Endothelial cell of umbilical vein (primary cell): ENCODE measurements at regions not wholly inside any gene's neighbourhood (a gene's known extent, or its start where the extent isn't known, plus 50 kb on each side); places are given as distances from the start of the nearest gene placed in this dataset.

Experiments
- BruUV-seq: library from RNA; stranded (reverse); fragments of 400-500 nt; replicated peaks from 2 replicates; lab custom pipeline; 2021; lab: Mats Ljungman, UMichigan
- CTCF ChIA-PET: fragments of 300-600, 350-600 bp; sonication (Branson Sonifier 250); formaldehyde crosslinking; loops from one replicate; lab custom pipeline; 2021; ENCODE audit warnings: antibody characterized with exemption, inconsistent platforms; lab: Charles Lee
- POLR2A ChIA-PET: fragments of 300-600, 350-600 bp; sonication (Branson Sonifier 250); formaldehyde crosslinking; loops from one replicate; lab custom pipeline; 2021; ENCODE audit warnings: antibody characterized with exemption, inconsistent platforms; lab: Charles Lee
- DNase-seq: peaks from one replicate; pipeline ENCODE4 v3.0.0-alpha.2; 2011; ENCODE audit warnings: low read depth, low spot score
- FAIRE-seq: peaks from 2 replicates; lab custom pipeline; 2011; peaks lifted over from hg19 to GRCh38; lab: Jason Lieb, UNC
- H2AFZ ChIP-seq: 2 replicates; pipeline ENCODE4 v1.6.0; 2012; ENCODE audit warnings: low read depth, low read length, control low read depth, inconsistent platforms
- H3K27ac ChIP-seq: 2 replicates; pipeline ENCODE4 v1.5.1; 2011; ENCODE audit warnings: low read depth, mild to moderate bottlenecking, control low read depth, low read length, moderate library complexity; ENCODE audit not compliant: insufficient read depth
- H3K27me3 ChIP-seq, 2 experiments: 2 replicates each; pipeline versions ENCODE4 v1.6.0 to v1.6.1; 2011; ENCODE audit warnings: low read length in 2 of 2, mixed read lengths in 1 of 2; ENCODE audit not compliant: control insufficient read depth in 2 of 2, insufficient read depth in 2 of 2
- H3K36me3 ChIP-seq, 2 experiments: 2 replicates in 1 of 2; 3 replicates in 1 of 2; pipeline ENCODE4 v1.5.1; 2011; ENCODE audit warnings: low read length in 2 of 2, mild to moderate bottlenecking in 1 of 2, moderate library complexity in 1 of 2; ENCODE audit not compliant: control insufficient read depth in 2 of 2, insufficient read depth in 2 of 2; ENCODE audit errors: extremely low read depth in 1 of 2
- H3K4me1 ChIP-seq: 3 replicates; pipeline ENCODE4 v1.5.1; 2011; ENCODE audit warnings: mild to moderate bottlenecking, low read length; ENCODE audit not compliant: control insufficient read depth, insufficient read depth; ENCODE audit errors: extremely low read depth
- H3K4me2 ChIP-seq: 2 replicates; pipeline ENCODE4 v1.6.1; 2011; ENCODE audit warnings: low read length, control low read depth, mixed read lengths; ENCODE audit not compliant: insufficient read depth
- H3K4me3 ChIP-seq, 3 experiments: fragments of 200-600 bp in 1 of 3; sonication (generic), shearing (Covaris generic) in 1 of 3; replicated peaks in 1 of 3; 2 replicates each; pipeline ENCODE4 v1.5.1; 2011 to 2016; ENCODE audit warnings: control low read depth in 3 of 3, low read length in 3 of 3, mild to moderate bottlenecking in 2 of 3, inconsistent platforms in 1 of 3, low read depth in 1 of 3, moderate library complexity in 1 of 3; ENCODE audit not compliant: insufficient read depth in 1 of 3
- H3K79me2 ChIP-seq: 2 replicates; pipeline ENCODE4 v1.6.0; 2012; ENCODE audit warnings: low read length, inconsistent platforms; ENCODE audit not compliant: control insufficient read depth, insufficient read depth
- H3K9ac ChIP-seq: replicated peaks from 2 replicates; pipeline ENCODE3; 2011; ENCODE audit warnings: low read length, control low read depth; ENCODE audit not compliant: insufficient read depth; ENCODE audit errors: extremely low read depth
- H3K9me1 ChIP-seq: replicated peaks from 3 replicates; pipeline ENCODE4 v1.6.0; 2011; ENCODE audit warnings: mild to moderate bottlenecking, low read length; ENCODE audit not compliant: control insufficient read depth, insufficient read depth; ENCODE audit errors: extremely low read depth
- H3K9me3 ChIP-seq: replicated peaks from 2 replicates; pipeline ENCODE4 v1.5.1; 2012; ENCODE audit warnings: low read length, inconsistent platforms; ENCODE audit not compliant: control insufficient read depth, insufficient read depth
- H4K20me1 ChIP-seq: replicated peaks from 2 replicates; pipeline ENCODE3; 2011; ENCODE audit warnings: mild to moderate bottlenecking, low read length; ENCODE audit not compliant: control insufficient read depth, insufficient read depth; ENCODE audit errors: extremely low read depth
- EZH2 ChIP-seq: IDR thresholded peaks from 2 replicates; pipeline ENCODE4 v1.6.1; 2012; ENCODE audit warnings: borderline replicate concordance, low read depth, mild to moderate bottlenecking, moderate library complexity, low read length, inconsistent platforms; ENCODE audit not compliant: severe bottlenecking
- FOS ChIP-seq: IDR thresholded peaks from 2 replicates; pipeline ENCODE4 v1.6.1; 2011; ENCODE audit warnings: mild to moderate bottlenecking, low read length, moderate library complexity, borderline replicate concordance; ENCODE audit not compliant: insufficient read depth
- GATA2 ChIP-seq: IDR thresholded peaks from 2 replicates; pipeline ENCODE4 v1.7.0; 2011; ENCODE audit warnings: low read depth, mild to moderate bottlenecking, moderate library complexity, mixed read lengths, low read length; ENCODE audit not compliant: insufficient read length, insufficient read depth
- JUN ChIP-seq: IDR thresholded peaks from 2 replicates; pipeline ENCODE4 v1.6.1; 2011; ENCODE audit warnings: borderline replicate concordance, low read depth; ENCODE audit not compliant: insufficient read length, insufficient read depth
- MYC ChIP-seq: IDR thresholded peaks from one replicate; pipeline ENCODE4 v1.6.1; 2011; ENCODE audit warnings: mild to moderate bottlenecking, low read depth, low read length
- POLR2A ChIP-seq: IDR thresholded peaks from 2 replicates; pipeline ENCODE4 v1.6.1; 2012; ENCODE audit warnings: low read depth, mild to moderate bottlenecking, control low read depth, low read length
- POLR2AphosphoS5 ChIP-seq: IDR thresholded peaks from 2 replicates; pipeline ENCODE4 v1.6.1; 2012; ENCODE audit warnings: low read depth, mild to moderate bottlenecking, control low read depth, low read length, moderate library complexity; ENCODE audit not compliant: insufficient read depth
- dilution Hi-C: fragments of 300-500 bp; cut with MboI; formaldehyde crosslinking; loops from one replicate; pipeline ENCODE4 v1.15.0; 2019; ENCODE audit warnings: low sequenced_read_pairs; ENCODE audit not compliant: extremely low pct_ligation_motif_present
- intact Hi-C: fragments of 100-400 bp; cut with micrococcal nuclease; formaldehyde crosslinking; loops from one replicate; pipeline ENCODE4 v1.10.0; 2022
- TF ChIP-seq, protein P1 (sequence below), 2 donors: IDR thresholded peaks; 1 replicate in 1 of 2; 2 replicates in 1 of 2; pipeline ENCODE4 v1.5.1; 2011; ENCODE audit warnings: low read length in 2 of 2, mild to moderate bottlenecking in 2 of 2, moderate library complexity in 2 of 2, control low read depth in 1 of 2, inconsistent platforms in 1 of 2, low read depth in 1 of 2; ENCODE audit not compliant: insufficient read depth in 1 of 2; ENCODE audit errors: extremely low read depth in 1 of 2
- TF ChIP-seq, protein P2 (sequence below): IDR thresholded peaks from 2 replicates; pipeline ENCODE4 v1.6.1; 2011; ENCODE audit not compliant: insufficient read depth, insufficient read length

- Histone ChIP-seq H3K4me1 (peaks cover 6% of the 10 kb centered on the region), H3K9ac (no peak overlapping the region), H3K4me2 (no peak overlapping the region), H2AFZ (peak overlapping the region; percentile 20), H4K20me1 (no peaks in the 10 kb centered on the region), H3K79me2 (no peaks in the 10 kb centered on the region), H3K27ac (no peak overlapping the region), H3K9me3 (no peaks in the 10 kb centered on the region), H3K27me3 (no peaks in the 10 kb centered on the region), H3K9me1 (no peaks in the 10 kb centered on the region), H3K36me3 (no peaks in the 10 kb centered on the region), H3K4me3 (no peak overlapping the region)
- no TSS peak for BruUV-seq
- FAIRE-seq (no peak), DNase-seq (no peak)
- intact Hi-C loops (loop anchor here (5.0 kb wide), 1 partner anchor 34 kb away; no protein-coding TSS in a partner anchor), dilution Hi-C loops (no loop called here)
- ChIA-PET POLR2A (no interaction called here), CTCF (no interaction called here)
- TF ChIP-seq POLR2A = no peak
- TF ChIP-seq POLR2AphosphoS5 = no peak
- TF ChIP-seq FOS = no peak
- TF ChIP-seq, protein P1, sequence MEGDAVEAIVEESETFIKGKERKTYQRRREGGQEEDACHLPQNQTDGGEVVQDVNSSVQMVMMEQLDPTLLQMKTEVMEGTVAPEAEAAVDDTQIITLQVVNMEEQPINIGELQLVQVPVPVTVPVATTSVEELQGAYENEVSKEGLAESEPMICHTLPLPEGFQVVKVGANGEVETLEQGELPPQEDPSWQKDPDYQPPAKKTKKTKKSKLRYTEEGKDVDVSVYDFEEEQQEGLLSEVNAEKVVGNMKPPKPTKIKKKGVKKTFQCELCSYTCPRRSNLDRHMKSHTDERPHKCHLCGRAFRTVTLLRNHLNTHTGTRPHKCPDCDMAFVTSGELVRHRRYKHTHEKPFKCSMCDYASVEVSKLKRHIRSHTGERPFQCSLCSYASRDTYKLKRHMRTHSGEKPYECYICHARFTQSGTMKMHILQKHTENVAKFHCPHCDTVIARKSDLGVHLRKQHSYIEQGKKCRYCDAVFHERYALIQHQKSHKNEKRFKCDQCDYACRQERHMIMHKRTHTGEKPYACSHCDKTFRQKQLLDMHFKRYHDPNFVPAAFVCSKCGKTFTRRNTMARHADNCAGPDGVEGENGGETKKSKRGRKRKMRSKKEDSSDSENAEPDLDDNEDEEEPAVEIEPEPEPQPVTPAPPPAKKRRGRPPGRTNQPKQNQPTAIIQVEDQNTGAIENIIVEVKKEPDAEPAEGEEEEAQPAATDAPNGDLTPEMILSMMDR (IDR thresholded peaks at IDR 0.05; ENCODE audit: extremely low read depth in 1 of 2, insufficient read depth in 1 of 2, low read depth in 1 of 2, low read length in 2 of 2) = no peak
- TF ChIP-seq EZH2 = no peak
- TF ChIP-seq JUN = no peak
- no peak for TF ChIP-seq GATA2
- TF ChIP-seq, protein P2, sequence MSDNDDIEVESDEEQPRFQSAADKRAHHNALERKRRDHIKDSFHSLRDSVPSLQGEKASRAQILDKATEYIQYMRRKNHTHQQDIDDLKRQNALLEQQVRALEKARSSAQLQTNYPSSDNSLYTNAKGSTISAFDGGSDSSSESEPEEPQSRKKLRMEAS = no peak
- TF ChIP-seq MYC = no peak
Measured at GRCh38 chr7:76121044-76121443, 73.1 kb downstream of the MDH2 start.
